Right lobe of liver (tissue), 6 donors: ENCODE measurements at regions not wholly inside any gene's neighbourhood (a gene's known extent, or its start where the extent isn't known, plus 50 kb on each side); places are given as distances from the start of the nearest gene placed in this dataset.

Source experiments
- ATAC-seq, 4 donors: fragments of 200-7000 bp; cut with Tn5 transposase; one replicate each; pipeline ENCODE4 v1.9.1; 2020; ENCODE audit warnings: mild to moderate bottlenecking in 4 of 4, moderate library complexity in 4 of 4
- DNase-seq, 3 donors: peaks; one replicate each; pipeline ENCODE4 v3.0.0-alpha.2; 2020
- H3K27ac ChIP-seq, 3 donors: fragments of 200-600 bp; one replicate each; pipeline ENCODE4 v1.8.0; 2022
- H3K27me3 ChIP-seq, 2 donors: fragments of 200-600 bp; one replicate each; pipeline ENCODE4 v1.8.0; 2022
- H3K36me3 ChIP-seq, 4 donors: fragments of 200-600 bp; sonication (generic) in 1 of 4; one replicate each; pipeline versions ENCODE4 v1.5.1 to v1.8.0; 2017 to 2022; ENCODE audit warnings: control low read depth in 1 of 4
- H3K4me1 ChIP-seq, 4 donors: fragments of 200-600 bp; sonication (generic) in 1 of 4; one replicate each; pipeline versions ENCODE4 v1.5.1 to v1.8.0; 2017 to 2022; ENCODE audit warnings: control low read depth in 1 of 4
- H3K4me3 ChIP-seq, 3 donors: fragments of 200-600 bp; one replicate each; pipeline ENCODE4 v1.8.0; 2022
- H3K9me3 ChIP-seq, 4 donors: fragments of 200-600 bp; sonication (generic) in 1 of 4; one replicate each; pipeline versions ENCODE4 v1.5.1 to v1.8.0; 2017 to 2022; ENCODE audit warnings: control low read depth in 1 of 4
- POLR2A ChIP-seq: fragments of 450-650 bp; IDR thresholded peaks from one replicate; pipeline ENCODE4 v1.6.1; 2017; ENCODE audit warnings: antibody characterized with exemption, mild to moderate bottlenecking
- WGBS: methylation state at CpG from one replicate; pipeline ENCODE4 v1.1.6; 2018; ENCODE audit warnings: low coverage, low lambda C conversion rate; ENCODE audit not compliant: insufficient coverage; ENCODE audit errors: missing lambda C conversion rate; 5-methylcytosine and 5-hydroxymethylcytosine counted together
- intact Hi-C, 2 donors: fragments of 100-400 bp; cut with DNase I; formaldehyde crosslinking; loops; one replicate each; pipeline versions ENCODE4 v1.11.2 to v1.14.1; 2022
- TF ChIP-seq, protein P1 (sequence below), 4 donors: fragments of 200-600 bp in 3 of 4; fragments of 450-650 bp in 1 of 4; IDR thresholded peaks; one replicate each; pipeline versions ENCODE4 v1.5.1 to v1.8.0; 2016 to 2022; ENCODE audit warnings: antibody characterized with exemption in 4 of 4, mild to moderate bottlenecking in 2 of 4
- donor health status: DM: no; HTN: yes; CAD: no.
- donor health status: DM: no; HTN: no; CAD: no.
- donor health status: DM: no; HTN: no; CAD: no.
- donor health status: DM: no; HTN: yes; CAD: no.
- donor health status: DM: no; HTN: yes; CAD: no.

DNA sequence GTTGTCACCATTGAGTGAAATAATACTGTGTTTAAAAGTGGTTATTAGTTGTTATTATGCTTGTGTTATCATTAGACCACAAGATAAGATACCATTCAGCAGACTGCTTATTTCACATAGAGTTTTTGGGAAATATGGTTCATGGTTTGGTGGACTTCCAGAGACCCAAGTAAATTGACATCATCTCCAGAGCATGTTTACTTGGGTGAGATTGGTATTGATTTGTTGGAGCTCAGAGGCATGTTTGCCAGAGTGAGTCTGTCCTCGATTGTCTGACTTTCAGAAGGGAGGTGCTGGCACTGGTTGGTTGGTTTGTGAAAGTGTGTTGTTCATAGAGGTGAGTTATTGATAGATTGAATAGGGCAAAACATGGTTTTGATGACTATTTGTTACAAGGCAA, 291.4 kb downstream of the TGFB2 start:
- H3K27me3 ChIP-seq = no peaks in the 10 kb centered on the region
- no peak overlapping the region for H3K27ac ChIP-seq
- DNase-seq (no peak), ATAC-seq (peak in 3 of 4 donors; percentile 70 to 99 (median 71))
- no peak overlapping the region for H3K4me3 ChIP-seq
- intact Hi-C loops = no loop called here
- H3K9me3 ChIP-seq = no peaks in the 10 kb centered on the region
- H3K36me3 ChIP-seq = no peaks in the 10 kb centered on the region
- H3K4me1 ChIP-seq = no peaks in the 10 kb centered on the region
- WGBS = 17% methylated on average over 1 of the region's 1 CpG
- TF ChIP-seq, protein P1, sequence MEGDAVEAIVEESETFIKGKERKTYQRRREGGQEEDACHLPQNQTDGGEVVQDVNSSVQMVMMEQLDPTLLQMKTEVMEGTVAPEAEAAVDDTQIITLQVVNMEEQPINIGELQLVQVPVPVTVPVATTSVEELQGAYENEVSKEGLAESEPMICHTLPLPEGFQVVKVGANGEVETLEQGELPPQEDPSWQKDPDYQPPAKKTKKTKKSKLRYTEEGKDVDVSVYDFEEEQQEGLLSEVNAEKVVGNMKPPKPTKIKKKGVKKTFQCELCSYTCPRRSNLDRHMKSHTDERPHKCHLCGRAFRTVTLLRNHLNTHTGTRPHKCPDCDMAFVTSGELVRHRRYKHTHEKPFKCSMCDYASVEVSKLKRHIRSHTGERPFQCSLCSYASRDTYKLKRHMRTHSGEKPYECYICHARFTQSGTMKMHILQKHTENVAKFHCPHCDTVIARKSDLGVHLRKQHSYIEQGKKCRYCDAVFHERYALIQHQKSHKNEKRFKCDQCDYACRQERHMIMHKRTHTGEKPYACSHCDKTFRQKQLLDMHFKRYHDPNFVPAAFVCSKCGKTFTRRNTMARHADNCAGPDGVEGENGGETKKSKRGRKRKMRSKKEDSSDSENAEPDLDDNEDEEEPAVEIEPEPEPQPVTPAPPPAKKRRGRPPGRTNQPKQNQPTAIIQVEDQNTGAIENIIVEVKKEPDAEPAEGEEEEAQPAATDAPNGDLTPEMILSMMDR (IDR thresholded peaks at IDR 0.05) = no peak
- no peak for TF ChIP-seq POLR2A

DNA sequence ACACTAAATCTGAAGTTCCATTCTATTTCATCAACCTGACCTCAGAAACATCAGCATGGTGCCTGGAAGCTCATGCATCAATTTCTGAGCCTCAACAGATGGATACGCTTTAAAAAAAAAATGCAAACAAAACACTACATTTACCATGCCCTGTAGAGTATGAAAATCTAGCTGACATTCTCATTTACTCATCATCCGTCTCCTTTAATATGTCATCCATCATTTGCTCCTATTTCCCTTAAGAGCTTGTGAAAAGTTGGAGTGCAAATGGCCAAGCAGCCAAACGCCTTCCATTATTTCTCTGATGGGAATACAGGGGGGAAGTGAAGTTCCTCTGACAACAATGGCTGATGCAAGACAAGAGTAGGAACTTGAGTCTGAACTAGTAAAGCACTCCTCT, 295.0 kb downstream of the TGFB2 start:
- WGBS = 68% methylated on average over 3 of the region's 3 CpGs

DNA sequence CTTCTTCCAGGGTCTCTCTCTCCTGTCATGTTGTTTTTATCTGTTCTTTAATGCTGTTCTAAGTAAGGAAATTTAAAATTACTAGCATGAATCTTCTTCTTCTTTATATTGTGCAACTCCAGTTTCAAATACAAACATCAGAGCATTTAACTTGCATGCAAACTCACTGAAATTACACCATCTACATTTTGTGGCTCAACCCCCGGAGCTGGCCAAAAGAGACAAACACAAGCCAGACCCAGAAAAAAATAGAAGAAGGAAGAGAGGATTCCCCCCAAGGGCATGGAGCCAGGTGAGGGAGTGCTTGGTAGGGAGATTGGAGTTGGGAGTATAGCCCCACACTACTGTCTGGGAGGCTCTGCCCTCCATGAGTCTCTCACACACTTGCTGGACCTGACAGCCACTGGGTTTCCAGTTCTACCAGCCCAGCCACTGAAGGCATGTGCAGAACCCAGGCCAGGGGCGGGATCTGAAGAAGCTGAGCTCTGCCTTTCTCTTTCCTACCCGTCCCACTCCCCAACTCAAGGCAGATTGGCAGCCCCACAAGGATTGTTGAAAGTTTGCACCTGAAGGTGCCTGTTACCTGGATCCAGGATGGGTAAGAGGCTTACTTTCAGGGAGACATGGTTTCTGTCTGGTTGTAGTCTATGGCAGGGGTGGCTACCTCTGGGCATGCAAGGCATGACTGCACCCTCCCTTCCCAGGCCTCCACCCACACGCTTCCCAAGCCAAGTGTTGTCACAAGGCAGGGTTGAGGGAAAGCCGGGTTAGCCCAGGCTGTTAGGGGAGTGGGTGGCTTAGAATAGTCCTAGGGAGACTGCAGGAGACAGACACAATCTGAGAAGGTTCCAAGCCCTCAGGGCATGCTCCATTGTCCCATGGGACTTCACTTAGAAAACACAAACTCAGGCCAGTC, 297.2 kb downstream of the TGFB2 start:
- no peak for TF ChIP-seq POLR2A
- TF ChIP-seq, protein P1 (IDR thresholded peaks at IDR 0.05) = no peak
- no peak overlapping the region for H3K4me3 ChIP-seq
- ATAC-seq = peak in 2 of 4 donors; percentile 28 to 38
- H3K4me1 ChIP-seq = no peaks in the 10 kb centered on the region
- no peak overlapping the region for H3K27ac ChIP-seq
- H3K9me3 ChIP-seq = no peaks in the 10 kb centered on the region
- no peaks in the 10 kb centered on the region for H3K36me3 ChIP-seq
- 49% methylated on average over 3 of the region's 5 CpGs for WGBS
- H3K27me3 ChIP-seq = no peaks in the 10 kb centered on the region
- DNase-seq = no peak
- intact Hi-C loops = no loop called here

More for the DNA sequence above, 295.0 kb downstream of the TGFB2 start:
- no peak for TF ChIP-seq POLR2A
- TF ChIP-seq, protein P1 (IDR thresholded peaks at IDR 0.05) = no peak
- no peak for ATAC-seq
- Histone ChIP-seq H3K27me3 (no peaks in the 10 kb centered on the region), H3K27ac (no peak overlapping the region), H3K9me3 (no peaks in the 10 kb centered on the region), H3K36me3 (no peaks in the 10 kb centered on the region), H3K4me1 (no peaks in the 10 kb centered on the region), H3K4me3 (no peak overlapping the region)
- DNase-seq = no peak
- intact Hi-C loops = no loop called here

DNA sequence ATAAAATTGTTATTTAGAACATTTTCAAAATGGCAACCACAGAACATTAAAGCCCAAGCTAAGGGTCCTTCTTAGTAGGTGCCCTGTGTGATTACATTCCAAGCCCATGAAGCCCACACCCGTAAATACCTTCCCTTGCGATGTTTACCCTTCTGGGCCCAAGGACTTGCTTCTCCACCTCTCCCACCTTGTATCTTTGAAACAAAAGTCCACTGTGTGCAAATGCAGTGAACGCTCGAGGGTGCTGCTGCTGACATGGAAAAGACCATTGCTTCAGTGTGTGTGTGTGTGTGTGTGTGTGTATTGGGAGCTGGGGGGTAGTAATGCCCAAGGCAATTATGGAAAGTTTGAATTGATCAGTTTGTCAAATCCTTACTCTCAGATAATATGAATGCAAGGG, 298.1 kb downstream of the TGFB2 start:
- Histone ChIP-seq H3K9me3 (no peaks in the 10 kb centered on the region), H3K36me3 (no peaks in the 10 kb centered on the region), H3K4me3 (no peak overlapping the region), H3K4me1 (no peaks in the 10 kb centered on the region), H3K27ac (no peak overlapping the region), H3K27me3 (no peaks in the 10 kb centered on the region)
- intact Hi-C loops = no loop called here
- ATAC-seq (no peak), DNase-seq (no peak)
- WGBS = 83% methylated on average over 2 of the region's 4 CpGs
- TF ChIP-seq, protein P1 (IDR thresholded peaks at IDR 0.05) = no peak
- no peak for TF ChIP-seq POLR2A
